H9 (cell line): ENCODE measurements at regions not wholly inside any gene's neighbourhood (a gene's known extent, or its start where the extent isn't known, plus 50 kb on each side); places are given as distances from the start of the nearest gene placed in this dataset.

Experiments
- DNase-seq: peaks from one replicate; pipeline ENCODE4 v3.0.0-alpha.2; 2017
- H2AFZ ChIP-seq: one replicate; pipeline ENCODE4 v1.6.1; 2013; ENCODE audit warnings: mild to moderate bottlenecking, low read length, control low read depth, moderate library complexity
- H2AK5ac ChIP-seq: 2 replicates; pipeline ENCODE4 v1.6.1; 2013; ENCODE audit warnings: low read length, control low read depth, mixed read lengths; ENCODE audit not compliant: insufficient read length
- H2BK120ac ChIP-seq: one replicate; pipeline ENCODE4 v1.6.1; 2013; ENCODE audit warnings: low read depth, mild to moderate bottlenecking, low read length, control low read depth, inconsistent platforms; ENCODE audit not compliant: poor library complexity, severe bottlenecking
- H2BK12ac ChIP-seq: 2 replicates; pipeline ENCODE4 v1.6.1; 2013; ENCODE audit warnings: low read length, control low read depth, mixed read lengths, low read depth; ENCODE audit not compliant: insufficient read length
- H2BK15ac ChIP-seq: 2 replicates; pipeline ENCODE4 v1.6.1; 2013; ENCODE audit warnings: low read depth, low read length, control low read depth
- H2BK20ac ChIP-seq: one replicate; pipeline ENCODE4 v1.6.1; 2013; ENCODE audit warnings: low read depth, mild to moderate bottlenecking, low read length, control low read depth, inconsistent platforms; ENCODE audit not compliant: poor library complexity, severe bottlenecking
- H2BK5ac ChIP-seq: 2 replicates; pipeline ENCODE4 v1.6.1; 2013; ENCODE audit warnings: low read length, control low read depth, mixed read lengths; ENCODE audit not compliant: insufficient read length
- H3K14ac ChIP-seq: 2 replicates; pipeline ENCODE4 v1.6.1; 2013; ENCODE audit warnings: low read length, control low read depth; ENCODE audit not compliant: insufficient read depth
- H3K18ac ChIP-seq: 2 replicates; pipeline ENCODE4 v1.6.1; 2013; ENCODE audit warnings: low read depth, mild to moderate bottlenecking, mixed read lengths, low read length, control low read depth; ENCODE audit not compliant: insufficient read length
- H3K23ac ChIP-seq: 2 replicates; pipeline ENCODE4 v1.6.1; 2013; ENCODE audit warnings: low read length, control low read depth, mixed read lengths, low read depth; ENCODE audit not compliant: insufficient read length
- H3K23me2 ChIP-seq: 2 replicates; pipeline ENCODE4 v1.6.1; 2013; ENCODE audit warnings: low read depth, mild to moderate bottlenecking, mixed read lengths, low read length, control low read depth; ENCODE audit not compliant: insufficient read length, poor library complexity, severe bottlenecking
- H3K27ac ChIP-seq: 2 replicates; pipeline ENCODE4 v1.5.1; 2013; ENCODE audit warnings: low read length, control low read depth, mixed read lengths, low read depth; ENCODE audit not compliant: insufficient read length
- H3K27me3 ChIP-seq: 2 replicates; pipeline ENCODE4 v1.6.1; 2013; ENCODE audit warnings: low read length, control low read depth, inconsistent platforms; ENCODE audit not compliant: insufficient read depth
- H3K4ac ChIP-seq: 2 replicates; pipeline ENCODE4 v1.6.1; 2013; ENCODE audit warnings: low read depth, mild to moderate bottlenecking, control low read depth, inconsistent platforms, low read length, moderate library complexity
- H3K4me1 ChIP-seq: 2 replicates; pipeline ENCODE4 v1.6.1; 2013; ENCODE audit warnings: low read length, control low read depth, inconsistent platforms; ENCODE audit not compliant: insufficient read depth
- H3K4me2 ChIP-seq: 2 replicates; pipeline ENCODE4 v1.6.1; 2013; ENCODE audit warnings: low read length, control low read depth, mixed read lengths; ENCODE audit not compliant: insufficient read length, insufficient read depth
- H3K56ac ChIP-seq: 2 replicates; pipeline ENCODE4 v1.6.1; 2013; ENCODE audit warnings: low read depth, mild to moderate bottlenecking, mixed read lengths, low read length, control low read depth; ENCODE audit not compliant: insufficient read length
- H3K79me1 ChIP-seq: 2 replicates; pipeline ENCODE4 v1.6.1; 2013; ENCODE audit warnings: low read depth, mild to moderate bottlenecking, moderate library complexity, low read length, control low read depth, inconsistent platforms; ENCODE audit not compliant: insufficient read depth, poor library complexity, severe bottlenecking
- H3K79me2 ChIP-seq: 2 replicates; pipeline ENCODE4 v1.6.1; 2013; ENCODE audit warnings: low read length, control low read depth, inconsistent platforms; ENCODE audit not compliant: insufficient read depth
- H3K9ac ChIP-seq: 2 replicates; pipeline ENCODE4 v1.6.1; 2013; ENCODE audit warnings: low read length, control low read depth, mixed read lengths; ENCODE audit not compliant: insufficient read length; ENCODE audit errors: extremely low read depth
- H3K9me3 ChIP-seq: one replicate; pipeline ENCODE4 v1.6.1; 2013; ENCODE audit warnings: low read depth, low read length, inconsistent platforms; ENCODE audit not compliant: control insufficient read depth
- H3T11ph ChIP-seq: one replicate; pipeline ENCODE4 v1.6.1; 2013; ENCODE audit warnings: mild to moderate bottlenecking, low read length, control low read depth, inconsistent platforms
- H4K20me1 ChIP-seq: one replicate; pipeline ENCODE4 v1.6.1; 2013; ENCODE audit not compliant: control insufficient read depth, insufficient read length, insufficient read depth
- H4K5ac ChIP-seq: 2 replicates; pipeline ENCODE4 v1.6.1; 2013; ENCODE audit warnings: low read depth, mild to moderate bottlenecking, mixed read lengths, low read length, control low read depth; ENCODE audit not compliant: insufficient read length
- H4K8ac ChIP-seq: replicated peaks from 2 replicates; pipeline ENCODE4 v1.6.1; 2013; ENCODE audit warnings: low read length, control low read depth, mixed read lengths, low read depth; ENCODE audit not compliant: insufficient read length
- H4K91ac ChIP-seq: 2 replicates; pipeline ENCODE4 v1.6.1; 2013; ENCODE audit warnings: low read depth, mild to moderate bottlenecking, moderate library complexity, mixed read lengths, low read length, control low read depth; ENCODE audit not compliant: insufficient read length
- H3K27ac Mint-ChIP-seq, 3 experiments: 2 replicates in 2 of 3; 3 replicates in 1 of 3; pipeline ENCODE4 v1.8.0; 2020 to 2021; ENCODE audit warnings: mixed read lengths in 3 of 3, mild to moderate bottlenecking in 1 of 3, moderate library complexity in 1 of 3
- H3K27me3 Mint-ChIP-seq: 2 replicates; pipeline ENCODE4 v1.8.0; 2021; ENCODE audit warnings: low read depth, mild to moderate bottlenecking, moderate library complexity, mixed read lengths
- H3K36me3 Mint-ChIP-seq, 3 experiments: 2 replicates in 2 of 3; 3 replicates in 1 of 3; pipeline ENCODE4 v1.8.0; 2020 to 2021; ENCODE audit warnings: low read depth in 3 of 3, mixed read lengths in 3 of 3; ENCODE audit not compliant: insufficient read depth in 1 of 3
- H3K4me1 Mint-ChIP-seq, 2 experiments: 2 replicates each; pipeline ENCODE4 v1.8.0; 2020; ENCODE audit warnings: mixed read lengths in 2 of 2
- H3K4me3 Mint-ChIP-seq, 2 experiments: 2 replicates in 1 of 2; 3 replicates in 1 of 2; pipeline ENCODE4 v1.8.0; 2020 to 2021; ENCODE audit warnings: mild to moderate bottlenecking in 2 of 2, mixed read lengths in 2 of 2, moderate library complexity in 1 of 2
- H3K9me3 Mint-ChIP-seq, 2 experiments: 2 replicates in 1 of 2; 3 replicates in 1 of 2; pipeline ENCODE4 v1.8.0; 2020; ENCODE audit warnings: mild to moderate bottlenecking in 2 of 2, mixed read lengths in 2 of 2, moderate library complexity in 1 of 2
- CTCF ChIP-seq: fragments of 200-600 bp; sonication (generic); conservative IDR thresholded peaks from 3 replicates; pipeline ENCODE4 v1.8.0; 2021; ENCODE audit warnings: antibody characterized with exemption, mild to moderate bottlenecking
- WGBS: extraction: QIAGEN DNeasy Blood & Tissue Kit; methylation state at CpG from one replicate; pipeline ENCODE4 v1.1.7; 2013; ENCODE audit warnings: missing lambda C conversion rate, low lambda C conversion rate, mixed read lengths; ENCODE audit not compliant: insufficient read length; ENCODE audit errors: extremely low coverage; 5-methylcytosine and 5-hydroxymethylcytosine counted together

GRCh38 chrX:137999071-137999470, 433.1 kb downstream of the ZIC3 start:
- WGBS, result no CpG with 5 or more reads among the region's 3 CpGs
- no peaks in the 10 kb centered on the region for H3K9me3 ChIP-seq
- H3K23ac ChIP-seq, result no peak overlapping the region
- no peak overlapping the region for H4K8ac ChIP-seq
- H4K91ac ChIP-seq, result no peak overlapping the region
- no peak for TF ChIP-seq CTCF
- H3K27ac ChIP-seq, result peak overlapping the region; percentile 60
- no peak for DNase-seq
- no peak overlapping the region for H2BK15ac ChIP-seq
- H2AK5ac ChIP-seq, result no peak overlapping the region
- H2BK120ac ChIP-seq, result no peak overlapping the region
- peaks cover 6% of the 10 kb centered on the region; the same call in 1 of the 2 replicates for H3K4me1 ChIP-seq
- H3K27me3 ChIP-seq, result no peaks in the 10 kb centered on the region
- no peaks in the 10 kb centered on the region for H3K23me2 ChIP-seq
- H2AFZ ChIP-seq, result no peak overlapping the region
- no peak overlapping the region for H4K5ac ChIP-seq
- 0 out of 7 replicates have a peak, but pooled peaks cover 0 to 7% (median 0%) of the 10 kb centered on the region in 3 experiments for H3K36me3 Mint-ChIP-seq
- H3T11ph ChIP-seq, result no peak overlapping the region
- peaks cover 37 to 38% of the 10 kb centered on the region in 2 experiments for H3K4me1 Mint-ChIP-seq
- no peak overlapping the region for H2BK5ac ChIP-seq
- H3K4me2 ChIP-seq, result no peak overlapping the region
- H3K79me2 ChIP-seq, result no peaks in the 10 kb centered on the region
- peaks cover 0 to 36% of the 10 kb centered on the region in 2 experiments; a peak in 3 of 5 replicates for H3K9me3 Mint-ChIP-seq
- peak overlapping the region in 2 of 3 experiments; percentile 60 to 62; a peak in 2 of 7 replicates for H3K27ac Mint-ChIP-seq
- no peaks in the 10 kb centered on the region for H4K20me1 ChIP-seq
- H3K56ac ChIP-seq, result no peak overlapping the region
- H3K18ac ChIP-seq, result no peak overlapping the region
- H2BK12ac ChIP-seq, result no peak overlapping the region
- no peak overlapping the region for H3K9ac ChIP-seq
- H3K4me3 Mint-ChIP-seq, result 0 out of 5 replicates have a peak overlapping the region, but pooled peaks of 1 of the 2 experiments have one; percentile 19
- H3K4ac ChIP-seq, result no peak overlapping the region
- no peaks in the 10 kb centered on the region for H3K79me1 ChIP-seq
- H3K27me3 Mint-ChIP-seq, result peaks cover 1% of the 10 kb centered on the region
- no peak overlapping the region for H2BK20ac ChIP-seq
- no peak overlapping the region for H3K14ac ChIP-seq
